Esophagus muscularis mucosa (tissue), 3 donors: ENCODE measurements at regions not wholly inside any gene's neighbourhood (a gene's known extent, or its start where the extent isn't known, plus 50 kb on each side); places are given as distances from the start of the nearest gene placed in this dataset.

Source experiments
- EP300 ChIP-seq: sonication (generic); formaldehyde crosslinking; IDR thresholded peaks from one replicate; pipeline ENCODE4 v1.6.1; 2017; ENCODE audit warnings: antibody characterized with exemption
- TF ChIP-seq, protein P1 (sequence below), 3 experiments: fragments of 200-600 bp in 2 of 3; fragments of 450-650 bp in 1 of 3; sonication (generic) in 2 of 3; IDR thresholded peaks; one replicate each; pipeline ENCODE4 v1.5.1; 2017 to 2019; ENCODE audit warnings: antibody characterized with exemption in 3 of 3, mild to moderate bottlenecking in 2 of 3, moderate library complexity in 1 of 3

DNA sequence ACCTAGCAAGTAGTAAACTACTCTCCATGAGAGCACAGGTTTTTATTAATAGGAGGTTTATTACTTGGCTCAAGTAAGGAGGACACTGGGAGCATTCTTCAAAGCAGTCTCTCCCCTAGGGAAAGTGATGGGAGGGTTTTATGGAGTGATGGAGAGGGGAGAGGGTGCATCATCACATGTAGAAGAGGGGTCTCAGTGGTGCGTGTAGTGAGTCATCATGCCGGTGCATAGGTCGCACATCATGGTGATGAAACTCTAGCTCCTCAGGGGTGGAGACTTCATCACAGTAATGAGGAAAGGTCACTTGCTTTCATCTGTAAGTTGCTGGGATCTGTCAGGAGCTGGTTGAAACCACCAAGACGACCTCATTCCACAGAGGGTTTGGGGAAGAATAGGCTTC lies 210.8 kb upstream of the UBL3 start:
- TF ChIP-seq EP300, result no peak
- TF ChIP-seq, protein P1, sequence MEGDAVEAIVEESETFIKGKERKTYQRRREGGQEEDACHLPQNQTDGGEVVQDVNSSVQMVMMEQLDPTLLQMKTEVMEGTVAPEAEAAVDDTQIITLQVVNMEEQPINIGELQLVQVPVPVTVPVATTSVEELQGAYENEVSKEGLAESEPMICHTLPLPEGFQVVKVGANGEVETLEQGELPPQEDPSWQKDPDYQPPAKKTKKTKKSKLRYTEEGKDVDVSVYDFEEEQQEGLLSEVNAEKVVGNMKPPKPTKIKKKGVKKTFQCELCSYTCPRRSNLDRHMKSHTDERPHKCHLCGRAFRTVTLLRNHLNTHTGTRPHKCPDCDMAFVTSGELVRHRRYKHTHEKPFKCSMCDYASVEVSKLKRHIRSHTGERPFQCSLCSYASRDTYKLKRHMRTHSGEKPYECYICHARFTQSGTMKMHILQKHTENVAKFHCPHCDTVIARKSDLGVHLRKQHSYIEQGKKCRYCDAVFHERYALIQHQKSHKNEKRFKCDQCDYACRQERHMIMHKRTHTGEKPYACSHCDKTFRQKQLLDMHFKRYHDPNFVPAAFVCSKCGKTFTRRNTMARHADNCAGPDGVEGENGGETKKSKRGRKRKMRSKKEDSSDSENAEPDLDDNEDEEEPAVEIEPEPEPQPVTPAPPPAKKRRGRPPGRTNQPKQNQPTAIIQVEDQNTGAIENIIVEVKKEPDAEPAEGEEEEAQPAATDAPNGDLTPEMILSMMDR (IDR thresholded peaks at IDR 0.05), result no peak
